ENCODE measurements at regions not wholly inside any gene's neighbourhood (a gene's known extent, or its start where the extent isn't known, plus 50 kb on each side); places are given as distances from the start of the nearest gene placed in this dataset.

GRCh38 chr22:47816121-47816862 is 1053.8 kb downstream of the TBC1D22A start:
- TF ChIP-seq POLR2A (IDR thresholded peaks at IDR 0.05) (no peak), CTCF (IDR thresholded peaks at IDR 0.05) (no peak)

Measured in adrenal gland (tissue), 5 donors.